OCI-LY7 (cell line): ENCODE measurements at regions not wholly inside any gene's neighbourhood (a gene's known extent, or its start where the extent isn't known, plus 50 kb on each side); places are given as distances from the start of the nearest gene placed in this dataset.

Experiments
- BruUV-seq: library from RNA; stranded (reverse); fragments of 400-500 nt; replicated peaks from 2 replicates; lab custom pipeline; 2021; lab: Mats Ljungman, UMichigan
- CTCF ChIA-PET: fragments of 300-600 bp; sonication (Branson Sonifier 250); formaldehyde crosslinking; loops from one replicate; lab custom pipeline; 2022; ENCODE audit warnings: antibody characterized with exemption; ENCODE audit not compliant: unreplicated experiment; lab: Charles Lee
- POLR2A ChIA-PET: fragments of 300-600 bp; sonication (Branson Sonifier 250); formaldehyde crosslinking; loops from one replicate; lab custom pipeline; 2022; ENCODE audit warnings: antibody characterized with exemption; lab: Charles Lee
- DNase-seq: peaks from one replicate; pipeline ENCODE4 v3.0.0-alpha.2; 2015; ENCODE audit warnings: low spot score
- H2AFZ ChIP-seq: fragments of 200-600 bp; sonication (generic), shearing (Covaris generic); 2 replicates; pipeline ENCODE4 v1.6.1; 2014; ENCODE audit warnings: mild to moderate bottlenecking, antibody characterized with exemption, low read length, moderate library complexity
- H3K27ac ChIP-seq: fragments of 200-600 bp; sonication (generic); 2 replicates; pipeline ENCODE4 v1.5.1; 2014; ENCODE audit warnings: mixed run types, low read depth, mild to moderate bottlenecking, moderate library complexity, low read length, inconsistent platforms; ENCODE audit not compliant: poor library complexity, severe bottlenecking
- H3K36me3 ChIP-seq: fragments of 200-600 bp; sonication (generic); 2 replicates; pipeline ENCODE4 v1.6.1; 2014; ENCODE audit warnings: mild to moderate bottlenecking, antibody characterized with exemption, low read length, moderate library complexity, mixed read lengths; ENCODE audit not compliant: insufficient read depth
- H3K4me1 ChIP-seq: fragments of 200-600 bp; sonication (generic); 2 replicates; pipeline ENCODE4 v1.5.1; 2014; ENCODE audit warnings: mild to moderate bottlenecking, low read length; ENCODE audit not compliant: insufficient read depth, poor library complexity, severe bottlenecking
- H3K4me2 ChIP-seq: fragments of 200-600 bp; sonication (generic); 2 replicates; pipeline ENCODE4 v1.6.1; 2014; ENCODE audit warnings: mild to moderate bottlenecking, low read length
- H3K4me3 ChIP-seq: fragments of 200-600 bp; sonication (generic); 2 replicates; pipeline ENCODE4 v1.5.1; 2014; ENCODE audit warnings: mild to moderate bottlenecking, low read depth, low read length; ENCODE audit not compliant: poor library complexity, severe bottlenecking
- H3K79me2 ChIP-seq: fragments of 200-600 bp; sonication (generic); 2 replicates; pipeline ENCODE4 v1.6.1; 2016; ENCODE audit warnings: low read depth, mild to moderate bottlenecking, low read length, moderate library complexity, mixed read lengths; ENCODE audit not compliant: insufficient read depth
- H3K9me2 ChIP-seq: fragments of 200-600 bp; sonication (generic); 2 replicates; pipeline ENCODE4 v1.6.1; 2016; ENCODE audit warnings: mild to moderate bottlenecking, low read length, mixed read lengths; ENCODE audit not compliant: insufficient read depth
- H3K9me3 ChIP-seq: fragments of 200-600 bp; sonication (generic); 2 replicates; pipeline ENCODE4 v1.6.1; 2014; ENCODE audit warnings: mild to moderate bottlenecking, mixed run types, low read length, mixed read lengths
- H4K20me1 ChIP-seq: fragments of 200-600 bp; sonication (generic); 2 replicates; pipeline ENCODE4 v1.6.1; 2014; ENCODE audit warnings: mild to moderate bottlenecking, antibody characterized with exemption, low read length, moderate library complexity, mixed read lengths; ENCODE audit not compliant: insufficient read depth
- EZH2phosphoT487 ChIP-seq: fragments of 200-600 bp; sonication (generic); IDR thresholded peaks from 2 replicates; pipeline ENCODE4 v1.6.1; 2018; ENCODE audit warnings: low read depth, borderline replicate concordance, mild to moderate bottlenecking, mixed run types, antibody characterized with exemption, low read length, moderate library complexity, mixed read lengths
- intact Hi-C: fragments of 100-400 bp; cut with micrococcal nuclease; formaldehyde crosslinking; loops from one replicate; pipeline ENCODE4 v1.10.0; 2022; ENCODE audit not compliant: unreplicated experiment
- TF ChIP-seq, protein P1 (sequence below): fragments of 200-600 bp; sonication (generic); conservative IDR thresholded peaks from 2 replicates; pipeline ENCODE4 v1.5.1; 2014; ENCODE audit warnings: mild to moderate bottlenecking, antibody characterized with exemption, low read length, moderate library complexity, mixed read lengths

GRCh38 chrX:87049567-87049966 lies 468.0 kb upstream of the KLHL4 start:
- H3K79me2 ChIP-seq = no peaks in the 10 kb centered on the region
- no peak for DNase-seq
- BruUV-seq = no TSS peak
- H3K4me2 ChIP-seq = no peak overlapping the region
- no peaks in the 10 kb centered on the region for H3K4me1 ChIP-seq
- intact Hi-C loops = no loop called here
- CTCF ChIA-PET = no interaction called here
- no peaks in the 10 kb centered on the region for H3K36me3 ChIP-seq
- no peaks in the 10 kb centered on the region for H4K20me1 ChIP-seq
- no peak overlapping the region for H3K27ac ChIP-seq
- POLR2A ChIA-PET = no interaction called here
- no peaks in the 10 kb centered on the region for H3K9me3 ChIP-seq
- TF ChIP-seq EZH2phosphoT487 = no peak
- TF ChIP-seq, protein P1, sequence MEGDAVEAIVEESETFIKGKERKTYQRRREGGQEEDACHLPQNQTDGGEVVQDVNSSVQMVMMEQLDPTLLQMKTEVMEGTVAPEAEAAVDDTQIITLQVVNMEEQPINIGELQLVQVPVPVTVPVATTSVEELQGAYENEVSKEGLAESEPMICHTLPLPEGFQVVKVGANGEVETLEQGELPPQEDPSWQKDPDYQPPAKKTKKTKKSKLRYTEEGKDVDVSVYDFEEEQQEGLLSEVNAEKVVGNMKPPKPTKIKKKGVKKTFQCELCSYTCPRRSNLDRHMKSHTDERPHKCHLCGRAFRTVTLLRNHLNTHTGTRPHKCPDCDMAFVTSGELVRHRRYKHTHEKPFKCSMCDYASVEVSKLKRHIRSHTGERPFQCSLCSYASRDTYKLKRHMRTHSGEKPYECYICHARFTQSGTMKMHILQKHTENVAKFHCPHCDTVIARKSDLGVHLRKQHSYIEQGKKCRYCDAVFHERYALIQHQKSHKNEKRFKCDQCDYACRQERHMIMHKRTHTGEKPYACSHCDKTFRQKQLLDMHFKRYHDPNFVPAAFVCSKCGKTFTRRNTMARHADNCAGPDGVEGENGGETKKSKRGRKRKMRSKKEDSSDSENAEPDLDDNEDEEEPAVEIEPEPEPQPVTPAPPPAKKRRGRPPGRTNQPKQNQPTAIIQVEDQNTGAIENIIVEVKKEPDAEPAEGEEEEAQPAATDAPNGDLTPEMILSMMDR = no peak
- no peak overlapping the region for H3K4me3 ChIP-seq
- H2AFZ ChIP-seq = no peak overlapping the region
- H3K9me2 ChIP-seq = no peaks in the 10 kb centered on the region

DNA sequence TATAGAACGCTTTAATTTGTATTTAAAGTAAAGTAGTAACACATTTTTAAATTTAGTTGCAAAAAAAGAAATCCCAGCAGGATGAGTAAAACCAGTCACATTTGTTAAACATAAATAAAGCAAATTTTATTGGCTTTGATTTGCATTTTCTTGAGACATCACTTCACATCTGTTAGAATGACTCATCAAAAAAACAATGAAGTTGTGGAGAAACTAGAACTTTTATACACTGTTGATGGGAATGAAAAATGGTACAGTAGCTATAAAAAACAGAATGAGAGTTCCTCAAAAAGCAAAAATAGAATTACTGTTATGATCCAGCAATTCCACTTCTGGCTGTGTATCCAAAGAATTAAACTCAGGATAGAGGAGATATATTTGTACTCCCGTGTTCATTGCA lies 454.0 kb upstream of the KLHL4 start:
- Histone ChIP-seq H2AFZ (no peak overlapping the region), H3K4me3 (no peak overlapping the region), H3K9me2 (no peaks in the 10 kb centered on the region), H3K36me3 (no peaks in the 10 kb centered on the region), H3K27ac (no peak overlapping the region), H3K9me3 (no peaks in the 10 kb centered on the region), H3K4me1 (no peaks in the 10 kb centered on the region), H3K79me2 (no peaks in the 10 kb centered on the region), H3K4me2 (no peak overlapping the region), H4K20me1 (no peaks in the 10 kb centered on the region)
- POLR2A ChIA-PET = no interaction called here
- no TSS peak for BruUV-seq
- no peak for DNase-seq
- intact Hi-C loops = no loop called here
- no peak for TF ChIP-seq EZH2phosphoT487
- TF ChIP-seq, protein P1 = no peak
- CTCF ChIA-PET = no interaction called here

DNA sequence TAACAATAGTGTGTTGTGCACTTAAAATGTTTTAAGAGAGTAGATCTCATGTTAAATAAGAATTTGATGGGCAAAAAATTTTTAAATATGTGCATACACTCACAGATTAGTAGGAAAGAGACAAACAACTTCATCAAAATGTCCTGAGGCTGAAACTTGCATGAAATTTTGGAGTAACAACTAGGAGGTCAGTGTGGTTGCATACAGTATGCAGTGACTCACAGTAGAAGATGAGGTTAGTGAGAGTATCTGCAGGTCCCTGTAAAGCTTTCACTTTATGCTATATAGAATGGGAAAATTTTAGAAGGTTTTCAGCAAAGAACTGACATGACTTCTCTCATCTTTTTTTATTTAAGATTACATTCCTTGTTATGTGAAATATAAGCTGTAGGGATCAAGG lies 453.1 kb upstream of the KLHL4 start:
- intact Hi-C loops = no loop called here
- Histone ChIP-seq H3K9me2 (no peaks in the 10 kb centered on the region), H3K4me3 (no peak overlapping the region), H2AFZ (no peak overlapping the region), H3K9me3 (no peaks in the 10 kb centered on the region), H4K20me1 (no peaks in the 10 kb centered on the region), H3K36me3 (no peaks in the 10 kb centered on the region), H3K4me1 (no peaks in the 10 kb centered on the region), H3K4me2 (no peak overlapping the region), H3K79me2 (no peaks in the 10 kb centered on the region), H3K27ac (no peak overlapping the region)
- BruUV-seq = no TSS peak
- TF ChIP-seq, protein P1 = no peak
- TF ChIP-seq EZH2phosphoT487 = no peak
- DNase-seq = no peak
- CTCF ChIA-PET = no interaction called here
- POLR2A ChIA-PET = no interaction called here
